GM23338 (cell line): ENCODE measurements at regions not wholly inside any gene's neighbourhood (a gene's known extent, or its start where the extent isn't known, plus 50 kb on each side); places are given as distances from the start of the nearest gene placed in this dataset.

Source experiments
- CREB1 ChIP-seq: fragments of 250-450 bp; sonication (Bioruptor Pico); IDR thresholded peaks from 2 replicates; pipeline ENCODE4 v1.5.0; 2020; ENCODE audit warnings: low read depth, mild to moderate bottlenecking, moderate library complexity
- CTCF ChIP-seq, 2 experiments: fragments of 200-600 bp in 1 of 2; sonication (generic) in 1 of 2; conservative IDR thresholded peaks; 2 replicates each; pipeline versions ENCODE4 v1.5.1 to v1.6.1; 2016 to 2017; ENCODE audit warnings: antibody characterized with exemption in 2 of 2, low read depth in 2 of 2, mild to moderate bottlenecking in 2 of 2, moderate library complexity in 1 of 2
- ETS1 ChIP-seq: IDR thresholded peaks from 2 replicates; pipeline ENCODE4 v1.6.1; 2016; ENCODE audit warnings: antibody characterized with exemption
- EZH2 ChIP-seq: fragments of 200-600 bp; sonication (generic); IDR thresholded peaks from one replicate; pipeline ENCODE4 v1.8.0; 2017; ENCODE audit warnings: antibody characterized with exemption, mild to moderate bottlenecking, low read depth; ENCODE audit not compliant: unreplicated experiment
- EZH2phosphoT487 ChIP-seq: fragments of 200-600 bp; sonication (generic); IDR thresholded peaks from one replicate; pipeline ENCODE4 v1.8.1; 2018; ENCODE audit warnings: antibody characterized with exemption; ENCODE audit not compliant: unreplicated experiment
- JUNB ChIP-seq: IDR thresholded peaks from one replicate; pipeline ENCODE4 v1.6.1; 2016; ENCODE audit warnings: antibody characterized with exemption; ENCODE audit not compliant: unreplicated experiment
- POLR2AphosphoS5 ChIP-seq: IDR thresholded peaks from 2 replicates; pipeline ENCODE4 v1.6.1; 2016; ENCODE audit warnings: antibody characterized with exemption, low read depth
- REST ChIP-seq: IDR thresholded peaks from one replicate; pipeline ENCODE4 v1.6.1; 2018; ENCODE audit warnings: antibody characterized with exemption; ENCODE audit not compliant: unreplicated experiment
- ZNF331 ChIP-seq: fragments of 250-450 bp; sonication (Bioruptor Pico); IDR thresholded peaks from 2 replicates; pipeline ENCODE4 v1.5.0; 2020; ENCODE audit warnings: low read depth, mild to moderate bottlenecking, moderate library complexity

- TF ChIP-seq CTCF (conservative IDR thresholded peaks at IDR 0.05; ENCODE audit: low read depth in 2 of 2) = no peak
- TF ChIP-seq ETS1 = no peak
- TF ChIP-seq JUNB = no peak
- no peak for TF ChIP-seq EZH2
- no peak for TF ChIP-seq CREB1 (CRISPR knock-in tag)
- TF ChIP-seq POLR2AphosphoS5 = no peak
- no peak for TF ChIP-seq EZH2phosphoT487
- TF ChIP-seq REST = no peak
- no peak for TF ChIP-seq ZNF331
Measured at GRCh38 chr3:191686626-191687025, 225.7 kb downstream of the PYDC2 start.
